SIG-M5 treated with dmso at 0.1 percent for 504 hours (cell line): ENCODE measurements at regions not wholly inside any gene's neighbourhood (a gene's known extent, or its start where the extent isn't known, plus 50 kb on each side); places are given as distances from the start of the nearest gene placed in this dataset.

Experiments
- DNase-seq: peaks from one replicate; lab custom pipeline; 2025; ENCODE audit not compliant: unreplicated experiment; lab: John Stamatoyannopoulos, UW

DNA sequence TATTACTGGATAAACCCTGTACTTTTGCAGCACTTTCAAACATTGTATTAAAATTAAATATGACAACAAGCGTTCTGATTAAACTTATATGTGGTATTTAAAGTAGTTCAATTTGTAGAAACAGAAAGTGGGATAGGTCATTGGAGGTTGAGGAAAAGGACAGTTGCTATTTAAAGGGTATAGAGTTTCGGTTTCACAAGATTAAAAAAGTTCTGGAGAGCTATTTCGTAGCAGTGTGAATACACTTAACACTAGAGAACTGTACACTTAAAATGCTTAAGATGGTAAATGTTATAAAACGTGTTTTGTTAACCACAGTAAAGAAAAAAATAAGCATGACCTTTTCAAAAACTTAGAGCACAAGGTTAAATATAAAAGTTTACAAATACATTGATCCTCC, 382.1 kb downstream of the BRINP1 start:
- DNase-seq: no peak

DNA sequence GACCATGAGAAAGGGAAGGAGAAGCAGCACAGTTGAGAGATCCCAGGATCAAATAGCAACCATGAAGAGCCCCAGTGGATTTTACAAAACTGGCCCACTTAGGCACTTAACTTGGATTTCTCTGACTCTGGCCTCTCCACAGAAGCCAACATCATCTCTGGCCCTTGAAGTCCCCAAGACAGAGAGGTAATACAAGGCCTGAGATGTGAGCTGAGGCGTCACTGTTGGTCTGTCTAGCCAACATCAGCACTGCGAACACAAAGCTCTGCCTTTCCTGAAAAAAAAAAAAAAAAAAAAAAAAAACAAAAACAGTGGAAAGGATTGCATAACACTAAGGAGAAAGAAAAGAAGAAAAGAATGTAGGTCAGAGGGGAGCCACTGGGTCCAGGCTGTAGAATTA, 378.3 kb downstream of the BRINP1 start:
- no peak for DNase-seq

DNA sequence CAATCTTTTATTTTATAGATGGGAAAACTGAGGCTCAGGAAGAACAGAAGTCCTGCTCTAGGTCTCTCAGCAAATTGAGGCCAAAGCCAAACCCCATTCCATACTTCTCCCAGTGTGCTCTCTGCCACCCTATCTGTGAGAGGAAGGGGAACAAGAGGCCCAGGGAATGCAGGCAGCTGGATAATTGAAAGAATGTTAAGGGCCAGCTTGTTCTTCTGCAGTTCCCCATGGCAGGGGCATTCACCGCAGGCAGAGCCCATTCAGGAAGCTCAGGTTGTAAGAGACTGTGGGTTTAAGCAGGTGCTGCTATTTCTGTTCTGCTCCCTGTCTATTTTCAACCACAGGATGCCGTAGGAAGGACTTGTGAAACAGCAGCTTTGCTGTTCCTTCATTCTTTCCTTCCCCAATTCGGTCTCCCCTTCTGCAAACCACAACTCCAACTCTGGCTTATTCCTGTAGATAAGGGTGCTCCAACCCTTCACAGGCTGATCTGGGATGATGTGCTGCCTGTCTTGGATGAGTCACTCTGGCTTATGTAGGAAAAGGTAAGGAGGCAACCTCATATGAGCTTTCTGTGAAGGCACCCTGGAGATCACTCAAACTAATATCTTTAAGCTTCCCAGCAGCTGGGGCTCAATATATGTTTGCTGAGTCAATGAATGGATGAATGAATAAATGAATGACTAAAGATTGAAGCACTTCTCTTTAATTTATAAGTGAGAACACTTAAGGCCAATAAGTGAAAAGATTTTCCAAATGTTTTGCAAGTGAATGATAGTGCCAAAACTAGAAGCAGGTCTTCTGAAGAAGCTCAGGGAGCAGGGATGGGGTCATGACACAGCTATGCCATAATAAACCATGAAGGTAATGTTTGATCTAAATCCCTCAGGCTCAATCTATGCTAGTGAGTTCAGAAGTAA, 377.6 kb downstream of the BRINP1 start:
- no peak for DNase-seq

DNA sequence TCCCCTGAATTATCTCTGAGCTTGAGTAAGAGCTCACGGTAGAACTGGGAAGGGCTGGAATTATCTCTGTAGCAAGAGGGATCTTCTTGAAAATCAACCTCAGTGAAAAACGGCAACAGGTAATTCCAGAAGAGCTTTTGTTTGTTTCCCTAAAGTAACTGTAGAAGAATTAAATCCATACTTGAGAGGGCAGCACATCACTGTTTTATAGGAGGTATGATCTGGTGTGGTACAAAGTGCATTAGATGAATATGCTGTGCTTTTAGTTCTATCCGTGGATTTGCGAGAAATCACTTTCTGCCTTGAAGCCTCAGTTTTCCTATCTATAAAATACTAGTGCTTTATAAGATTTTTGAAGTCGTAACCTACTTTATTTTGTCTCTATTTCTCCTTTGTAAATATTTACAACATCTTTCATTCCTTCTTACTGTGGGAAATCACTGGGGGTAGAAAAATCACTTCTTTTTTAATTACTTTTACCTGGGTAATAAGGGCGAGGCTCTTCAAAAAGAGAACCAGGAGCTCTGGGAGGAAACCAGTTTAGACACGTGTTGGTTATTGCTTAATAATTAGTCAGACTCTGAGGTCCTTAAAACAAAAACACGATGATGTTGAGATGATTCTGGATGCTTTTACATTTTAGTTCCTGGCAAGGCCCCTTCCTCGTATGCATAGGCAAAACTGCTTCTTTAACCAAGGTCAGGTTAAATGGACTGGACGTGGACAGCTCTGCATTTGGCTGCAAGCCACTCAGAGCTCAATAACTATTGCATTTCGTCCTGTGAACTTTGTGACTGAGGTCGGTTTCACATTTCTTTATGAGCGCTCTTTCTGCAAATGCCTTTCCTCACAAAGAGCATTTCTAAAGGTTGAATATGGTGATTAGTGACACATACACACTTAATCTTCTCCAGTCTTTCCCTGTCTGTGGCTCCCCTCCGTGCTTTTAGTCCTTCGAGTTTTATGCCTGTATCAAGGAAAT, 376.1 kb downstream of the BRINP1 start:
- DNase-seq: no peak

DNA sequence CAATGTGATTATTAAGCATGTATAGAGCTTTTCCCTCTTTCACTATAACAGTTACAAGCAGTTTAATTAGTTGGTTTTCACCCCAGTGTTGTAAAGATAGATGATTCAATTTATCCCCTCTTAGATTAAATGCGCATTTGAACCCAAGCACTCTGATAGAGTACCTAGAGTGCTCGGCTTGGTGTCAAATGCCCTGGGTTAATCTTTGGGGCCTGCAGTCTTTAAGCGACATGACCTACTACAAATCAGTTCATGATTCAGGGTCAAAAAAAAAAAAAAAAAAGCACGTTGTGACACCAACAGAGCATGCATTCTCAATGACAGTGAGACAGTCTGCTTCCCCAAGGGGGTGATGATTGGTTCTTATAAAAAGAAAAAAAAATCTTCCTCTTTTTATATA, 375.3 kb downstream of the BRINP1 start:
- DNase-seq: no peak

DNA sequence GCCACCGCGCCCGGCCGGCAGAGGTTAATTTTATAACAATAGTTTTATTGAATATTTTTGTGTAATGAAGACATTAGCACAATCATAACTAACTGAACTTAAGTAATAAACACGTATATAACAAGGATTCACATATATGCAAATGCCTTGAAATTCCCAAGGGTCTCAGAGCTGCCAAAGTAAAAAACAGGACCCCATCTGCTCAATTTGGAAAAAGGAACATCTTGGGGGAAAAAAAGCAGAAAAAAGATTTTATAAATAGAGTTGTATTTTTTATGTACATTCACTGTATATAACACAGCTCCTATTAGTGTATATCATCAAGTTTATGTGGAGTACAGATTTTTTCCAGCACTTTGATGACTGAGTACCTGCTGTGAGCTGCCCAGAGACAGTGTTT, 366.7 kb downstream of the BRINP1 start:
- DNase-seq: no peak

DNA sequence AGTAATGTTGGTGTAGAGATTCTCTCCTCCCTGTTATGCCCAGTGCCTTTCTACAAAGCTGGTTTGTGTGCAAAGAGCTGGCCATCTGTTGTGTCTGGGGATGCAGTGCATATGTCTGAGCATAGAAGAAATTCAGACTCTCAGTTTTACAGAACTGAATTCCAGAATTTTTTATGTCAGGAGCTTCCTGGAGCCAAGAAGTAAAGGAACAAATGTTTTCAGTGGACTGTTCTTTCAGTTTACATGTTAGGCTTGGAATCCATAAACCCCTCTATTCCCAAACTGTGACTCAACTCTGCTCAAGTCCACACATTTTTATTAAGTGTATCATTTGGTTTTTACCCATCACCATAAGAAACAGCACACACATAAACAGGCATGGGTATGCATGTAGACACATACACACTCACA, 366.0 kb downstream of the BRINP1 start:
- no peak for DNase-seq

DNA sequence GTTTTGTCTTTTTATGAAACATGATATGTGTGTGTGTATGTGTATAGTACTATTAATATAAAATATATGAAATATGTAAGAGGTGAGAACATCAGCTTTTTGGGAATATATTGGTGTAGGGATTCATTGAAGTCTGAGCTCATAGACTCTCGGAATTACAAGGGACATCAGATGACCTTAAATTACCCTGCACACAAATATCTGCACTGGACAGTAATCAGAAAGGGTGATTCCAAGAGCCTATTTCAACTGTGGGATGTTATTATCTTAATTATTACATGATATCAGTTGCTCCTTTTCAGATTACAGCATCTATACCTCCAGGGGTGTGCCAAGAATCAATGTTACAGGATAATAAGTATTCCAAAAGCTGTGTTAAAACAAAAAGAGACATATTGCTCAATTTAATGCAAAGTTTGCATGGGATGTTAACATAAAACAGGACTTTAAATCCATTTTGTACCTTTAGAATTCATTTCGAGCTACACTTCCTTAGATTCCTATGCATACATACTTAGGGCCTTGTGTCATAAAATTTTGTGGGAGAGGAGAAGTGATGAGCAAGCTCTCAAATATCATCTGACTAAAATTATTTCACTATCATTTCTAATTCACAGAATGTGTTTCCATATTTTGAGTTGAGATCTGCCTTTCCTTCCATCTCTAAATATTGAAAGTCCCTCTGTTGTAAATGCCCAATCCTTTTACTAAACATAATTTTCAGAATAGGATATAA, 365.2 kb downstream of the BRINP1 start:
- no peak for DNase-seq

DNA sequence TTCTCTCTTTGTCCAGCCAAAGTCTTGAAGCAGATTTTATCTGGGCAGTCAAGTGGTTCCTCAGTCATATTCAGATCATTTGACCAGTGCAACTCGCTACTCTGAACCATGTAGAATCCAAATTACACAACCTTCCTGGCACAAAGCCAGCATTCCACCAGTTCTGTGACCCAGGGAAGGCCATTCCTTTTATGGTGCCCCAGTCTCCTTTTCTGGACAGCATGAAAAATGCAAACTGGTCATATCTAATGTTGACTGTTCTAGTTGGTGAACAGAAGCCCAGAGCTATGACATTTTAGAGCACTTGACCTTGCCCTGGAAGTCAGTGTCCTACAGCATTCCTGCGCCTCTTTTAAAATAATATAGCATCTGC, 364.6 kb downstream of the BRINP1 start:
- no peak for DNase-seq

DNA sequence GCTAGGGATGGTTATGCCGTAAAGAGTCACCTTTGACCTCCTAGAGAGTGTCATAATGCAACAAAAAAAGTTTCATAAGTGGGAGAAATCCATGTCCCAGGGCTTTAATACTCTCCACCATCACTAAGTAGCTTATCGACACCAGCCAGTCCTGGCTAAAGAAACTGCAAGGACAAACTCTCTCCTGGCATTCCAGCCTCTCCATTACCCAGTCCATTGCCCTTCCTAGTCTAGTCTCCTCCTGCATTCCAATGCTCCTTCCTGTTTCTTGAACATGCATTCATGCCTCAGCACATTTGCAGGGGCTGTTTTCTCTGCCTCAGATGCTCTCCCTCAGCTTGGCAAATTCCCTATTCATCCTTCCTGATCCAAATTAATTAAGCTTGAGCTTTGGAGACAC, 364.1 kb downstream of the BRINP1 start:
- no peak for DNase-seq

DNA sequence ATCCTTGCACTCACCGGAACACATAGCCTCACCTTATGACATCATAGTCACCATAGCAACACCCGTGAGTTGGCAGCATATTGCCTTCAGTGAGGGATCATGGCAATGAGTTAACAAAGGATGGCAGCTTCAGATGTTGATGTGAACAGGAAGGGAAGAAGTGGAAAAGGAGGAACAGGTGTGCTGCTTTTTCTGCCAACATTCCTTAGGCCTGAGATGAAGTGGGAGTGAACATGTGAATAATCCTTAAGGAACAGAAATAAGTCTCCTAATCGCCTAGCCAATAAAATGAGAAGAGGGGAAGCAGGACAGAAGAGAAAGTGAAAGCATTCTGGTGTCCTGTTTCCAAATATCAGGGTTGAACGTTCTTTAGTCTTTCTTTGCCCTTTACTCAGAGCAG, 360.0 kb downstream of the BRINP1 start:
- no peak for DNase-seq

DNA sequence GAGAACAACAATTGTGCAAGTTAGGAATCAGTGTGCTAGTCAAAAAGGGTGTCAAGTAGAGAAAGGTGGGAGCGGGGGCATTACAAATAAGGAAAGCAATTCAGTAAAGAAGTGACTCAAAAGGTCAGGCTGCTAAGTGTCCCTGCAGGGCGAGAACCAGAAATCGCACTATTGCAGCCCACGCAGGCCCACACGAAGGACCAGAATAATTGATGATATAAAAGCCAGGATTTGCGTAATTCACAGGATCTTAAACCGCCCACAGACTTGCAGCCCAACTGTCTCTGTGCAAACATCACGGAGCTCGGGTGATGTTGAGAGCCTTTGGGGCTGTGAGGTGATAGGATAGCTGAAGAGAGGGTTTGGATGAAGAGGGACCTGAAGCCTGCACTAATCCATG, 349.0 kb downstream of the BRINP1 start:
- DNase-seq: no peak

DNA sequence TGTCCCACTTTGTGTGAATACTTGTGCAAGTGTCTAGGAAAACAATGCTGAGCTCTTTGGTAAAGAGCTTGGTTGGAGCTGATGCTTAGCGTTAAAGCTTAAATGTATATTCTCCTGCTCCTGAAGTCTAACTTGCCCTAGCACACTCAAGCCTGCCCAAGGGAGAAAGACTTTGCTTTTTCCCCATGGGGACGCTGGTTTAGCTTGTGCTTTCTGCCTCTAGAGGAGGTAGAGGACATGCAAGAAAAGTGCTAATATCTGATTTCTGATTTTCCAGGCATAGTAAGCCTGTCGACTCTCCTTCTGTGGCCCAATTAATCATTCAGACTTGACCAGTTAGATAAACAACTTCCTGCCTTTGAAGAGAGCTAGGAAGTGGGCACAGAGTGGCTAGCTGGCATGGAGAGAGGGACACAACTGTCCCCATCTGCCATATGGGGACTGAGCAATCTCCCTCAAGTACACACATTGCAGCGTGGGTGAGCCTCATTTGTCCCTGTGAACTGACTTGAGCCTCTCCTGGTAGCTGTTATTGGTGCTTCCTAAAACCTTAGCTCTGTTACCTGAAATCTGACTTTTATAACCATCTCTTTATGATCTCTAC, 348.4 kb downstream of the BRINP1 start:
- DNase-seq: no peak

DNA sequence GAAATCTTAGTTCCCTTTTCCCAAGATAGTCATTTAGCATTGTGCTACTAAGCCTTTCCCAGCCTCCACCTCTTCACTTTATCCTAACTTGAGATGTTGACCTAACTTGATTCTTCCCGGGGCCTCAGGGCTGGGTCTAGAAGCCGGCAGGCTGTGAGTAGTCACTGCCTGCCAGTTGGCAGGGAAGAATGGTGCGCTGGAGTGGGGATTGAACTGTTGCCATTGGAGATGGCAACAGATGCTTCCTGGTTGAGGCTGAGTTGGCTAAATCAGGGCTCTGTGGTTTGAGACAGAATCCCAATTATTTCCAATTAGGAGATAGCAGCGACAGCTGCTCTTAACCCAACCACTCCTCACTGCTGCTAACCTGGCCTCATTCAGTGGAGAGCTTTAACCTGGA, 343.1 kb downstream of the BRINP1 start:
- DNase-seq: no peak

DNA sequence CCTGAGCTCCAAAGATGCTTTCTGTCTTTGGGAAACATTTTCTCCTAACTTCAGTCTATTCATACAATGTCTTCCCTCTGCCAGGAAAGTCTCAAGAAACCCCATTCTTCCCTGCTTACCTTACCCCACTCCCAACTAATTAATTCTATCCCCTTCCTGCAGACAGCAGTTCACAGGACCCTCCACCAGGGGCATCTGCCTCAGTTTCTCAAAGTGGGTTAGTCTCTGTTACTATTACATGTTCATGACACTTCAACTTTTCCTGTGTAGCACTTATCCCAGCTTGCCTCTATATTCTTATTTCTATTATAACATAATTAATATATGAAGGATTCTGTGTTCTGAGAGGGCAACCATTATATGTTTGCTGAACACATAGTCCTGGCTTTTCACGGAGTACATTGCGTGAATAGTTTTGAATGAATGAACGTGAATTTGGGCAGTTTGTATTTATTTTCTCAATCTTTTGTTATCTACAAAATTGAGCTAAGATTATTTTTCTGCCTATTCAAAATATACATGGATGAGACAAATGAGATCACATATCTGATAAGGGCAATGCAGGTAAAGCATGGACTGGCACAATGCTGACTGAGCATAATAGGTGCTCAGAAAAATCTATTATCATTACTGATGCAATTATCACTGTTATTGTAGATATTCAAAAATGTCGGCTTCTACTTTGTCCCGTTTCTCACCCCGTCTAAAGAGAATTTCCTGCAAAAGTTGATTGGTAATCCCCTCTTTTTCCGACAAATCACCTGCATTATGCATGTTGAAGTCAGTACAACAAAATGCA, 341.1 kb downstream of the BRINP1 start:
- no peak for DNase-seq

DNA sequence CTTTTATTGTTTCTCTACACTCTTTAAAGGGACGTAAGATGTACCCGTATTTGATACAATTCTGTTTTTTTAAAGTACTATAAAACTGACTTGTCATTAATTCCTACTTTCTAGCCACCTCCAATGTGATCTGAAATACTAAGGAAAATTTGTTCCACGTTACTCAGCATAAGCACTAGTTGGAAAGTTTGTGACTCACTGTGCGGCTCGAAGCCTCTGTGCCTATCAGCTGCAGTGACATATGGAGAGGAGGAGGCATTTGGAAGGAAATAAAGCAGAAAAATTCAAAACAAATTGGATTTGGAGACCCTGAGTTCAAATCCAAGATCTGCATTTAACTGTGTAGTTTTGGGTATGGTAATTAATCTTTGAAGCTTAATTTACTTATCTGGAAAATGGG, 339.3 kb downstream of the BRINP1 start:
- DNase-seq: no peak

DNA sequence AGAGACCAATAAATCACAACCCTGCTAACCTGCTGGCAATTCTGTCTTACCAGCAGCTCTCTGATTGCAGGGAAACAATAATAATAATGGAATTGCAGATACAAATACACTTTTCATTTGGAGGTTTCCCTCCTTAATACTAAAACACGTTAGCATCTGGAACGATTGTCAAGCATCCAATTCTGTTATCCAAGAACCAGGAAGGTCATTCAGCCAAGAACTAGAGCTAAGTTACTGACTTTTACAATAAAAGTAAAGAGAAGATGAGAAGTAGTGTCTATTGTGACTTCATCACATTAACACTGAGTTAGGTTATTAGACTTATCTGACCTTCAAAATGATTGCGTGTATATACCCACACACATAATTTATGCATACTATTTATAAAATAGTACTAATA, 335.6 kb downstream of the BRINP1 start:
- DNase-seq: no peak

DNA sequence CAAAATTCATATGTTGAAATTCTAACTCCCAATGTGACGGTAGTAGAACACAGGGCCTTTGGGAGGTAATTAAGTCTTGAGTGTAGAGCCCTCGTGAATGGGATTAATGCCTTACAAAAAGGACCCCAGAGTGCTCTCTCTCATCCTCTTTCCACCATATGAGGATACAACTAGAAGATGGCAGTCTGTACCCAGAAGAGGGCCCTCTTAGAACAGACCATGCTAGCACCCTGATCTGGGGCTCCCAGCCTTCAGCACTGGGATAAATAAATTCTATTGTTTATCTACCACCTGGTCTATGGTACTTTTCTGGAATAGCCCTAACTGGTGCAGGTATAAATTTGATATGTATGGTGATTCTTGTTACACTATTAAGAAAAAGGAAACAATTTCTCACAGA, 332.3 kb downstream of the BRINP1 start:
- DNase-seq: no peak

DNA sequence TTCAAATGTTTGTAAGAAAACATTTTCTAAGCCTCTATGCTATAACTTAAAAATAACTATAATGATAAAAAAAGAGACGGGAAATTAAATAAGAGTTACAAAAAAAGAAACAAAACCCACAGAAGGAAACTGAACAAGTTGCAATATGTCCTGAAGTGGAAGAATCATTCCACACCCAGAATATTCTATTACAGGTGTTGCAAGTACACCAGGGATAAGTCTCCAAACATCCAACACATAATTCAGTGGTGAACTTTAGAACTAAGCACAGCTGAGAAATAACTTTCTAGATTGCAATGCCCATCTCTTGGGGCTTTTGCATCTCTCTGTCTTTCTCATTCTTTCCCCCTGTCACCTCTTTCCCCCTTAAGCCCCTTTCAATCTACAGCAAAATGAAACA, 325.2 kb downstream of the BRINP1 start:
- DNase-seq: no peak

DNA sequence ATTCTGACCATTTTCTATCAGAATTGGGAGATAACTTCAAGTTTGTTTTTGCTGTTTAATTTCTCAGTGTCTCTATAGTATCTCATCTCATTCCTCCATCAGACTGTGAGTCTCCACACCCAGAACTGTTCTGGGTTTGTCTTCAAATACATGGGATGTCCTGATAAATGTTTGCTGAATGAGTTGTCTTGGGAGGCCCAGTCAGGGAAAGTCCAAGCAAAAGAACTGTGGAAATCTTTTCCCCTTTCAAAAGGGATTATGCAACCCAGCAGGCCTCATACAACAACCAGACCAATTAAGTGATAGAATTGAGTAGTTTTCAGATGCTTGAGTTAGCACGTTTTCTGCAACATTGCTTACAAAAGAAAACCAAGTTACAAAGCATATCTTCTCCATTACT, 324.4 kb downstream of the BRINP1 start:
- no peak for DNase-seq
